HG02763 (cell line): ENCODE measurements at regions not wholly inside any gene's neighbourhood (a gene's known extent, or its start where the extent isn't known, plus 50 kb on each side); places are given as distances from the start of the nearest gene placed in this dataset.

Experiments
- ATAC-seq: cut with Tn5 transposase; IDR thresholded peaks from one replicate; pipeline ENCODE4 v1.9.1; 2021; ENCODE audit warnings: mild to moderate bottlenecking, moderate library complexity; ENCODE audit not compliant: unreplicated experiment

- ATAC-seq: no peak
Observed at GRCh38 chr6:126603410-126603809, 263.5 kb downstream of the CENPW start.

DNA sequence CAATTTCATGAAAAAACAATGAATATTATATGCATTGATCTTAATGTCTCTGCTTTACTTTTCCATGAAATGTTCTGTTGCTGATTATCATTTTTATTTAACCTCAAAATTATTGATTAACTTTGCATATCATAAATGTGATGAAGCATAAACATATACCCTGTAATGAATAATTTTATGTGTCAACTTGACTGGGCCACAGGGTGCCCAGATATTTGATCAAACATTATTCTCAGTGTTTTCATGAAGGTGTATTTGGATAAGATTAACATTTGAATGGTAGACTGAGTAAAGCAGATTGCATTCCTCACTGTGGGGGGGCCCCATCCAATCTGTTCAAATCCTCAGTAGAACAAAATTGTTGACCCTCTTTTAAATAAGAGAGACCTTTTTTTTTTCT lies 265.2 kb downstream of the CENPW start:
- ATAC-seq: no peak

- ATAC-seq: no peak
Observed at GRCh38 chr6:126607289-126607688, 267.4 kb downstream of the CENPW start.

DNA sequence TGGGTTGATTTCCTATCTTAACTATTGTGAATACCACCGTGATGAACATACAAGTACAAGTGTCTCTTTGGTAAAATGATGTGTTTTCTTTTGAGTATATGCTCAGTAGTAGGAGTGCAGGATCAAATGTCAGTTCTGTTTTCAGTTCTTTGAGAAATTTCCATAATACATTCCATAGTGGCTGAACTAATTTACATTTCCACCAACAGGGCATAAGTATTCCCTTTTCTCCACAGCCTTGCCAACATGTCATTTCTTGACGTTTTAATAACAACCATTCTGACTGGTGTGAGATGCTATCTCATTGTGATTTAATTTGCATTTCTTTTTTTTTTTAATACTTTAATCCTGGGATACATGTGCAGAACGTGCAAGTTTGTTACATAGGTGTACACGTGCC lies 268.8 kb downstream of the CENPW start:
- ATAC-seq: no peak

GRCh38 chr6:126614642-126615504 lies 275.0 kb downstream of the CENPW start:
- ATAC-seq: no peak

DNA sequence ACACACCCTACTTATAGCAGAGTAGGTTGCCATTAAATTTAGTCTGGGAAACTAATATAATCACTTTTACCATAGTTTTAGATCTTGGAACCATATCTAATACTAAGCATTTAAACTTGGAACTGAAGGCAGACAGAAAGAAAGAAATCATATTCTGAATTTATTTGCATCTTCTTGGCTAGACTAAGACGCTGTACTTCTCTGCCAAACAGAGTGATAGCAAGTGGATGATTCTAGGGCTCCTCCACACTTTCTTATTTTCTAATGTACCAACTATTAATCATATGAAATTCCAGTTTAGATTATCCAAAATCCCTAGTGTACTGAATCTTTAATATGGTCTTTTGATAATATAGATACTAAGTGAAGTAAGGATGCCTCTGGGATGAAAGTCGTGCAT lies 277.0 kb downstream of the CENPW start:
- no peak for ATAC-seq

DNA sequence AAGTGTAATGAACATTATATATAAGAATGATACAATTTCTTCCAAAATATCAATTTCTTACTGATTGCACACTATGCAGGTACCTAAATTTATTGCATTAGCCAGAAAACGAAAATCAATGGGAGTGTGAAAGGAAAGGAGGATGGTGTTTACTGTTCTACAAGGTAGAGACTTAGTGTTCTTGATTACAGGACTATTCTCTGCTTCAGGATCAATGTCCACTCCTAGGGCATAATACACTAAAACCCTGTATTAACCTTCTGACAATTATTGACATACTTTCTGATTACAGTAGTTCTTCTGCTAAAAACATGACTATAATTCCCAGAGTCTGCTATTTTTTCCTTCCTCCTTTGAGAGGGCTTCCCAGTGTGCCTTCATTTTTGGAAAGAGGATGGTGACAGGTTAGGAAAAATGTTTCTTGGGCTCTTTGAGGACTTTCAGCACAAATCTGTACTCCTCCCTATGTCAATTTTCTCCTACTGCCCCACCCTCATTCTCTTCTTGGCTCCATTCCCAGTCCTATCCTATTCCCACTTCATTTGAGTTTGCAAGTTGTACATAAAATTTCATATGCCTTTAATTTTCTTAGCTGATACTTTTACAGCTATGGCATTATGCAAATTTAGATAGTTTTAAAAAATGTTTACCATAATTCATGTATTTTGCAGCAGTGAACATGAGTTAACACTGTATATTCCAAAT lies 278.9 kb downstream of the CENPW start:
- ATAC-seq: no peak

DNA sequence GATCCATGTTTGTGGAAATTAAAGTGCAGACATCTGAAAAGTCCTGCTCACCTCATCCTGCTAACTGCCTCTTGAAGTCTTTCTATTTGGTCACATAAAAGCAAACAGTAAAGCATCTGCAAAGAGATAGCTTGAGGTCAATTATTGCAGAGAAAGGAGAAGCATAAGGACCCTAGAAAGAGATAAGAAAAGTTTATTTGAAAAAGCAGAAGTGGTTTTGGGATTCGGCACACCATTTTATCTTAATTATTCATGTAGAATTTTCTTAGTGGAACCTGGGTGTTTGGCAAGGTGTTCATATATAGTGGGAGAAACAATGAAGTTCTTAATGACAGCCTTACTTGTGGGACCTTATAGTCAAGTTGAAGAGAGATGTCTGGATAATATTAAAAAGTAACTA lies 280.8 kb downstream of the CENPW start:
- no peak for ATAC-seq

DNA sequence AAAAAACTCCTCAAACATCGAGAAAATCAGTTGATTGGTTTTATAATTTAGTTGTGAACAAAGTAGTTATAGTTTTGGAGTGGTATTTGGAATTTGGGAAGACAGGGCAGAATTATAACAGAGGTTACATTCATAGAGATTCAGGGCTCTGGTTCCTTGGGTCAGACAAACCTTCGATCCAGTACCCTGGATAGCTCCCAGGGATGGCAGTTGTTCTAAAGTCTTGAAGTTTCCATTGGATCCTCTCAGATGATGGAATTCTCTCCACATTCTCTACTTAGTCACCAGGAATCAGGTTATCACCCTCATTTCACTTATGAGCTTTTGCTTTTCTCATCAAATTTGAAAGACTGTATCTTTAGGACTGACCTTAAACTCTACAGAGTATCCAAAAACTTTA lies 285.1 kb downstream of the CENPW start:
- ATAC-seq: no peak

GRCh38 chr6:126628125-126628524 lies 288.2 kb downstream of the CENPW start:
- ATAC-seq: no peak

DNA sequence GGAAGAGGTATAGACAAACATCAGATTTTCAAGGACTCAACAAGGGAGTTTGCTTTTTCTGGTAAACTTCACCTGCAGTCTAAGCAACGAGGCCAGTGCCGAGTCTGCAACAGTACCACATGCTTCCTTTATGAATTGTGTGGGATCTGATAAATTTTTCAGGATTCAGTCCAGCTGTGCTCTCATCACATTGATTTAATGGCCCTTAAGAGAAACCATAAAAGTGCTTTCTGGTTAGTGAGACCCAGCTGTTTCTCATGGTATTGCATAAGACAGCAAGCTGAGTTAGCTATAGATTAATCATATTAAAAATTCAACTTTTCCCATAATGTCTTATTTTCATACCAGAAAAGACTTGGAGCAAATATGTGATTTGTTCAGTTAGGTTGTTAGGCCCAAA lies 291.4 kb downstream of the CENPW start:
- no peak for ATAC-seq

DNA sequence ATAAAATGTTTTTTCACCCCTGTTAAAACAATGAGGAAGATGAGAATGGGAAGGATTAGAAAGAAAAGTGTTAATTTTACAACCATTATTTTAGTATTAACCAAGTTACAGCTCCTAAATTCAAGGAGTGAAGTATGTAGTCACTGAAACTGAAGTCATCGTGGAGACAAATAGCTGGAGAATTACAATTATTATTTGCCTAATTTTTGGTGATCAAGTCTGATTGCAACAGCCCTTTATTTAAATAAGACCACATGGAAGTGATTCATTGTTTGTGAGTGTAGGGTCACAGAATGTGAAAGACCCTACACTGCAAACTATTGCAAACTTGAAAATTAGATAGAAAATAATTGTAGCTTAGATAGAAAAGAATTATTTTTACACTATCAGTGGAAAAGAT lies 292.4 kb downstream of the CENPW start:
- no peak for ATAC-seq

DNA sequence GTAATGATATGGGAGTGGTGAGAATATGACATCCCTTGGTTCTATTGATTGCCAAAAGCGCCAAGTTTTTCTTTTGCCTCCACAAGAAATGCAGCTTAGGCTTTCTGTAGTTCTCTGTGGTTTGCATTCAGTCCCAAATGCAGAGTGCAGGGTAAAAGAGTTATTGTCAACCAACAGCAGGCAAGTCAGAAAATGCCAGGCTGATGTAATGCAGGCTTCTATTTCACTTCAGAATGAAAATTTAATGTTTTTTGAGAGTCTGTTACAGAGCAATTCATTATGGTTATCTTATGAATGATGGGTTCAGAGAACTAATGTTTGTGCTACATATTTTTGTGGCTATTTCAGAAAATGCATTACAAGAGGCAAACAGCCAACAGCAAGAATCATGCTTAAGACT lies 293.5 kb downstream of the CENPW start:
- ATAC-seq: no peak

GRCh38 chr6:126640356-126640755 lies 300.4 kb downstream of the CENPW start:
- no peak for ATAC-seq

- ATAC-seq: no peak
Observed at GRCh38 chr6:126640921-126641320, 301.0 kb downstream of the CENPW start.

DNA sequence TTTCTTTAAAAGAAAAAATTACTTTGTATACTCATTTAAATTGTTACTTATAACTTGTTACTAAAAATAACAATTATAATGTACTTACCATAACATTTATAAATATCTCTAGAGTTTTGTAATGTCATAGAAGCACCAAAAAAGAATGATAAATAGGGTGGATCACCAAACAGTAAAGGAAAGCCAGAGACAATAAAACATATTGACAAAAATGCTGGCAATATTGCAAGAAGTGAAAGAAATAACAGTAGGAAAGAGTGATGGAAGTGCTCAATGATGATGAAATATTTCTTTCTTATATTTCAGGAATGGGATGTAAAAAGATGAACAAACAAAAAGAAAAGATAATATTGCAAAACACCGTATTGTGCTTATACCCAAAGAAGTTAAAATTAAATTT lies 301.7 kb downstream of the CENPW start:
- ATAC-seq: no peak

GRCh38 chr6:126643352-126643751 lies 303.4 kb downstream of the CENPW start:
- ATAC-seq: no peak

DNA sequence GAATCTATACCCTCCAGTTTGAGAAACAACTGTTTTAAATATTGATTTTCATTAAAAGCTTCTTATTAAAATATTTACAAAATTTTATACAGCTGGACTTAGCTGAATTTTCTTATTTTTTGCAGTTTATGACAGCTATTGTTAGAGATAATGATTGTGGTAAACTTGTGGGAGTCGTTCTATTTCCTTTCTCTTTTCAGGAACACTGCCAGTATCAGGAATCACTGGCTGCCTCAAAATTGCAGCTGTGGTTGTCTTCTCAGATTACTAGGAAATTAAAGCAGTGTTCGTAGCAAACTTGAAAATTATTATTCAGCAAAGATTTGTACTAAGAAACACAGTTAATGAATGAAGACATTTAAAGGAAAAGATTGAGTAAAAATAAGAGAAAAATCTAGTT lies 311.0 kb downstream of the CENPW start:
- ATAC-seq: no peak

- no peak for ATAC-seq
Observed at GRCh38 chr6:126657561-126658175, 317.8 kb downstream of the CENPW start.

- no peak for ATAC-seq
Observed at GRCh38 chr6:126660376-126660775, 320.5 kb downstream of the CENPW start.

GRCh38 chr6:126661646-126662045 lies 321.7 kb downstream of the CENPW start:
- ATAC-seq: no peak

DNA sequence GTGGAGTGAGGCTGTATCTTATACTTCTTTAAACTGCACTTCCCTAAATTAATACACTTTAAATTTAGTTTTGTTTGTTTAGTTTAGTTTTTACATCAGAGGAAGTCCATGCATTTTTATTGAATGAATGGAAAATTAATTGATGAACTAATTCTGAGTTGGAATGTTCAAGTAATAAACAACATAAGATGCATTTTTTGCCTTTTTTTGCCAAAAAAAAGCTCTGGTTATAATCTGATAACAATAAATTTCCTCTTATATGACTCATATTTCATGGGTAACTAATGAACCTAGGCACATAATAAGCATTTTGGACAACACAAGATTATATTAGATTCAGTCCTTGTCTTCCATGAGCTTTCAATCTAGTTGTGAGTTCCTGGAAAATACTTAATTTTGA lies 323.1 kb downstream of the CENPW start:
- ATAC-seq: no peak
